Astrocyte of the spinal cord (primary cell): ENCODE measurements at regions not wholly inside any gene's neighbourhood (a gene's known extent, or its start where the extent isn't known, plus 50 kb on each side); places are given as distances from the start of the nearest gene placed in this dataset.

ENCODE experiments used
- DNase-seq: peaks from one replicate; pipeline ENCODE4 v3.0.0; 2011; ENCODE audit warnings: low read depth, low spot score
- H3K4me3 ChIP-seq: 2 replicates; pipeline ENCODE4 v1.5.1; 2011; ENCODE audit warnings: low read depth, mild to moderate bottlenecking, low read length, moderate library complexity
- CTCF ChIP-seq: IDR thresholded peaks from 2 replicates; pipeline ENCODE4 v1.5.1; 2012; ENCODE audit warnings: low read depth, mild to moderate bottlenecking, low read length, inconsistent platforms
- in situ Hi-C: cut with HindIII; loops from 2 replicates; pipeline ENCODE4 v1.10.0; 2017; ENCODE audit warnings: low sequenced_read_pairs

- no peak overlapping the region for H3K4me3 ChIP-seq
- no peak for DNase-seq
- in situ Hi-C loops = no loop called here
- no peak for TF ChIP-seq CTCF
These were observed 116.3 kb upstream of the ADAMTS5 start for GRCh38 chr21:27083144-27083543.

- DNase-seq = no peak
- in situ Hi-C loops = no loop called here
- TF ChIP-seq CTCF = no peak
- no peak overlapping the region for H3K4me3 ChIP-seq
These were observed 115.6 kb upstream of the ADAMTS5 start for GRCh38 chr21:27082431-27083010.

DNA sequence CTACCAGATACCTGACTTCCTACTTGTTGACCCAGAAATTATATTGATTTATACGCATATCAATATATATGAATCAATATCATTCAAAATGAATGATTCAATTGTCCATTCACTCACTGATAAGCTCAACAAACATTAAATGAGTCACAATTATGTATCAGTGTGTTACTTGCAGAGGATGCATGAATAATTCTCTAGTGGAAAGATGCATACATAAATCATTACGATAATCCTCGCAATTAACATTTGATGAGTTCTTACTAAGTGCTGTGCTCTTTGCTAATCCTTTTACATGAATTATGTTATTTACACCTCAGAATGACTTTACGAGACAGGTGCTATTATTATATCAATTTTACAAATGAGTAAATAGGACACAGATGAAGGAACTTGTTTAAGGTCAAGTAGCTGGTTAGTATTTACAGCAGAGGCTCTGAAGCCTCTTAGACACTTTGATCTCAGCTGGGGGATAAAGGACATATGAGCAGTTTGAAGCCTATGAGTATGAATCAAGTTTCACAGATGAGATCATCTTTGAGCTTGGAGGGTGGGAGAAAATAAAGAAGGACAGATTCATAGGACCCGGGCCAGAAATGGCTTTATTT lies 112.8 kb upstream of the ADAMTS5 start:
- in situ Hi-C loops = no loop called here
- DNase-seq = no peak

GRCh38 chr21:27078915-27079314 lies 112.0 kb upstream of the ADAMTS5 start:
- no peak for DNase-seq
- H3K4me3 ChIP-seq = no peak overlapping the region
- no peak for TF ChIP-seq CTCF
- in situ Hi-C loops = no loop called here

More for the DNA sequence above, 112.8 kb upstream of the ADAMTS5 start:
- TF ChIP-seq CTCF = no peak
- H3K4me3 ChIP-seq = no peak overlapping the region

DNA sequence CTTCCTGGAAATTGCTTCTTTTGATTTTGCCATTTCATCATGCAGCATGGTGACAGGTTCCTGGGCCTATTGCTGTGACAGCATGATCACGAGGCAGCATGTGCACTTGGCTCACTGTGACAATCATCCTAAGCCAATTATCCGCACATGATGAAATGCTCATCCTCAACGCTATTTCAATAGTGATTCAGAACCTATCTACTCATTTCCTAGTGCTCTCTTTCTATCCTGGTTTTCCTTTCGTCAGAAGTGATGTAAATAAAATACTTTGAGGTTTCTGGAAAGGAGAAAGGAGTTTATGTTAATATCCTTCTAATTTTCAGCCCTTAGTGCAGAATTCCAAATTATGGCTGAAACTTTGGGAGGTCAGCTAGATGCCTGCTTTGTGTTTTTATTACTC lies 110.6 kb upstream of the ADAMTS5 start:
- no peak for TF ChIP-seq CTCF
- H3K4me3 ChIP-seq = no peak overlapping the region
- in situ Hi-C loops = no loop called here
- DNase-seq = no peak

GRCh38 chr21:27076025-27076424 lies 109.1 kb upstream of the ADAMTS5 start:
- TF ChIP-seq CTCF = no peak
- H3K4me3 ChIP-seq = no peak overlapping the region
- in situ Hi-C loops = no loop called here
- no peak for DNase-seq
